ENCODE measurements at regions not wholly inside any gene's neighbourhood (a gene's known extent, or its start where the extent isn't known, plus 50 kb on each side); places are given as distances from the start of the nearest gene placed in this dataset.

DNA sequence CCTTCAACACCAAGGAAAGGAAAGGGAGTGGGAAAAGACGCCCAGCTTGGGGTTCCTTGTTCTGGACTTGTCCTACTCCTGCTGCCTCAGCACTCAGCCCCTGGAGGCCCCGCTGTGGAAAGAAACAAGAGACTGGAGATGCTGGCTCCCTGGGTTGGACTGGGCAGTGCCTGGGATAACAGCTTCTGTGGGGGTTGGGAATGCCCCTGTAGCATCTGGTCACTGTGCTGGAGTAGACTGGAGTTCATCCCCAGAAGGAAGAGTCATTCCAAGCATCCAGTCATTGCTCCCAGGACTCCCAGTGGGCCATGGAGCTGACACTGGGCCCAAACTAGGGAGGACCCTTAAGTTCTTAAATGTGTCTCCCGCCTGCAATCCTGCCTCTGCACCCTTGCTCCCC lies 129.3 kb upstream of the HAAO start:
- ChIA-PET CTCF (interaction anchor here (0.6 to 1.1 kb wide), 4 partner anchors 15 to 64 kb away, joined by 3 read pairs; no protein-coding TSS in a partner anchor), POLR2A (no interaction called here)
- Histone ChIP-seq H3K79me2 (ENCODE audit: control insufficient read depth, insufficient read depth, low read length) (no peaks in the 10 kb centered on the region), H3K4me3 (replicated peaks in 1 of 3; ENCODE audit: insufficient read depth in 1 of 3, low read depth in 1 of 3, low read length in 3 of 3) (no peak overlapping the region), H3K36me3 (ENCODE audit: control insufficient read depth in 2 of 2, extremely low read depth in 1 of 2, insufficient read depth in 2 of 2, low read length in 2 of 2) (no peaks in the 10 kb centered on the region), H4K20me1 (replicated peaks; ENCODE audit: control insufficient read depth, extremely low read depth, insufficient read depth, low read length) (no peaks in the 10 kb centered on the region), H3K9ac (replicated peaks; ENCODE audit: extremely low read depth, insufficient read depth, low read length) (no peak overlapping the region), H3K27me3 (ENCODE audit: control insufficient read depth in 2 of 2, insufficient read depth in 2 of 2, low read length in 2 of 2) (no peaks in the 10 kb centered on the region), H3K27ac (ENCODE audit: insufficient read depth, low read depth, low read length) (no peak overlapping the region), H3K9me1 (replicated peaks; ENCODE audit: control insufficient read depth, extremely low read depth, insufficient read depth, low read length) (no peaks in the 10 kb centered on the region), H2AFZ (ENCODE audit: low read depth, low read length) (no peak overlapping the region), H3K4me1 (ENCODE audit: control insufficient read depth, extremely low read depth, insufficient read depth, low read length) (peaks cover 54% of the 10 kb centered on the region), H3K9me3 (replicated peaks; ENCODE audit: control insufficient read depth, insufficient read depth, low read length) (no peaks in the 10 kb centered on the region), H3K4me2 (ENCODE audit: insufficient read depth, low read length) (no peak overlapping the region)
- no TSS peak for BruUV-seq (replicated peaks)
- intact Hi-C loops (cut with micrococcal nuclease): no loop called here
- FAIRE-seq: no peak
- no peak for DNase-seq (ENCODE audit: low read depth, low spot score)
- dilution Hi-C loops (cut with MboI; ENCODE audit: extremely low pct_ligation_motif_present, low sequenced_read_pairs): no loop called here
- TF ChIP-seq POLR2A (IDR thresholded peaks at IDR 0.05; ENCODE audit: low read depth, low read length) (no peak), POLR2AphosphoS5 (IDR thresholded peaks at IDR 0.05; ENCODE audit: insufficient read depth, low read depth, low read length) (no peak), JUN (IDR thresholded peaks at IDR 0.05; ENCODE audit: borderline replicate concordance, insufficient read depth, insufficient read length, low read depth) (no peak), EZH2 (IDR thresholded peaks at IDR 0.05; ENCODE audit: borderline replicate concordance, low read depth, low read length, severe bottlenecking) (no peak), MYC (IDR thresholded peaks at IDR 0.05; ENCODE audit: low read depth, low read length) (no peak), GATA2 (IDR thresholded peaks at IDR 0.05; ENCODE audit: insufficient read depth, insufficient read length, low read depth, low read length) (no peak), FOS (IDR thresholded peaks at IDR 0.05; ENCODE audit: borderline replicate concordance, insufficient read depth, low read length) (no peak)
- TF ChIP-seq, protein P1, sequence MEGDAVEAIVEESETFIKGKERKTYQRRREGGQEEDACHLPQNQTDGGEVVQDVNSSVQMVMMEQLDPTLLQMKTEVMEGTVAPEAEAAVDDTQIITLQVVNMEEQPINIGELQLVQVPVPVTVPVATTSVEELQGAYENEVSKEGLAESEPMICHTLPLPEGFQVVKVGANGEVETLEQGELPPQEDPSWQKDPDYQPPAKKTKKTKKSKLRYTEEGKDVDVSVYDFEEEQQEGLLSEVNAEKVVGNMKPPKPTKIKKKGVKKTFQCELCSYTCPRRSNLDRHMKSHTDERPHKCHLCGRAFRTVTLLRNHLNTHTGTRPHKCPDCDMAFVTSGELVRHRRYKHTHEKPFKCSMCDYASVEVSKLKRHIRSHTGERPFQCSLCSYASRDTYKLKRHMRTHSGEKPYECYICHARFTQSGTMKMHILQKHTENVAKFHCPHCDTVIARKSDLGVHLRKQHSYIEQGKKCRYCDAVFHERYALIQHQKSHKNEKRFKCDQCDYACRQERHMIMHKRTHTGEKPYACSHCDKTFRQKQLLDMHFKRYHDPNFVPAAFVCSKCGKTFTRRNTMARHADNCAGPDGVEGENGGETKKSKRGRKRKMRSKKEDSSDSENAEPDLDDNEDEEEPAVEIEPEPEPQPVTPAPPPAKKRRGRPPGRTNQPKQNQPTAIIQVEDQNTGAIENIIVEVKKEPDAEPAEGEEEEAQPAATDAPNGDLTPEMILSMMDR (IDR thresholded peaks at IDR 0.05; ENCODE audit: extremely low read depth in 1 of 2, insufficient read depth in 1 of 2, low read depth in 1 of 2, low read length in 2 of 2): no peak
- TF ChIP-seq, protein P2, sequence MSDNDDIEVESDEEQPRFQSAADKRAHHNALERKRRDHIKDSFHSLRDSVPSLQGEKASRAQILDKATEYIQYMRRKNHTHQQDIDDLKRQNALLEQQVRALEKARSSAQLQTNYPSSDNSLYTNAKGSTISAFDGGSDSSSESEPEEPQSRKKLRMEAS (IDR thresholded peaks at IDR 0.05; ENCODE audit: insufficient read depth, insufficient read length): no peak

All from endothelial cell of umbilical vein (primary cell).